Activated CD4-positive, CD25-positive, alpha-beta regulatory T cell treated with anti-CD3 and anti-CD28 coated beads, Interleukin-2, amount 50 U/mL, for 16 hours (primary cell): ENCODE measurements at regions not wholly inside any gene's neighbourhood (a gene's known extent, or its start where the extent isn't known, plus 50 kb on each side); places are given as distances from the start of the nearest gene placed in this dataset.

Experiments used
- DNase-seq: peaks from one replicate; pipeline ENCODE4 v3.0.0-alpha.2; 2020; ENCODE audit warnings: low read depth, low spot score

- no peak for DNase-seq
Observed at GRCh38 chr15:62684123-62684808, 358.3 kb upstream of the TPM1 start.

- no peak for DNase-seq
Observed at GRCh38 chr15:62691008-62691407, 351.5 kb upstream of the TPM1 start.

GRCh38 chr15:62697636-62698035 is 344.9 kb upstream of the TPM1 start:
- DNase-seq, result no peak

- no peak for DNase-seq
Observed at GRCh38 chr15:62698646-62699045, 343.9 kb upstream of the TPM1 start.

GRCh38 chr15:62706317-62706716 is 336.2 kb upstream of the TPM1 start:
- no peak for DNase-seq

- no peak for DNase-seq
Observed at GRCh38 chr15:62708470-62708869, 334.1 kb upstream of the TPM1 start.

- DNase-seq, result no peak
Observed at GRCh38 chr15:62709261-62709660, 333.3 kb upstream of the TPM1 start.

- DNase-seq, result no peak
Observed at GRCh38 chr15:62711691-62712454, 330.7 kb upstream of the TPM1 start.

GRCh38 chr15:62712455-62712839 is 330.1 kb upstream of the TPM1 start:
- DNase-seq, result no peak

GRCh38 chr15:62715946-62716345 is 326.6 kb upstream of the TPM1 start:
- DNase-seq, result no peak

- no peak for DNase-seq
Observed at GRCh38 chr15:62717496-62717895, 325.1 kb upstream of the TPM1 start.

- DNase-seq, result no peak
Observed at GRCh38 chr15:62719316-62719715, 323.2 kb upstream of the TPM1 start.

- DNase-seq, result no peak
Observed at GRCh38 chr15:62722237-62722636, 320.3 kb upstream of the TPM1 start.

GRCh38 chr15:62726461-62726860 is 316.1 kb upstream of the TPM1 start:
- no peak for DNase-seq

GRCh38 chr15:62727501-62727900 is 315.0 kb upstream of the TPM1 start:
- no peak for DNase-seq

GRCh38 chr15:62730825-62731224 is 311.7 kb upstream of the TPM1 start:
- DNase-seq, result no peak

- no peak for DNase-seq
Observed at GRCh38 chr15:62732078-62732477, 310.5 kb upstream of the TPM1 start.

- no peak for DNase-seq
Observed at GRCh38 chr15:62734706-62735105, 307.8 kb upstream of the TPM1 start.

GRCh38 chr15:62736756-62737155 is 305.8 kb upstream of the TPM1 start:
- no peak for DNase-seq

- DNase-seq, result no peak
Observed at GRCh38 chr15:62737551-62737950, 305.0 kb upstream of the TPM1 start.

GRCh38 chr15:62739082-62739481 is 303.5 kb upstream of the TPM1 start:
- no peak for DNase-seq

GRCh38 chr15:62739507-62739906 is 303.0 kb upstream of the TPM1 start:
- DNase-seq, result no peak
